PC-9 (cell line): ENCODE measurements at regions not wholly inside any gene's neighbourhood (a gene's known extent, or its start where the extent isn't known, plus 50 kb on each side); places are given as distances from the start of the nearest gene placed in this dataset.
"Not testable (repeated sequence)": the region's sequence is repeated elsewhere in the genome, so short reads cannot be mapped to it uniquely, and the experiment has no call there.

Experiments
- BruUV-seq: library from RNA; stranded (reverse); fragments of 400-500 nt; replicated peaks from 2 replicates; lab custom pipeline; 2021; lab: Mats Ljungman, UMichigan
- CTCF ChIA-PET: fragments of 300-600 bp; sonication (Branson Sonifier 250); formaldehyde crosslinking; loops from one replicate; lab custom pipeline; 2022; ENCODE audit warnings: antibody characterized with exemption; lab: Charles Lee
- POLR2A ChIA-PET: fragments of 300-600 bp; sonication (Branson Sonifier 250); formaldehyde crosslinking; loops from one replicate; lab custom pipeline; 2022; ENCODE audit warnings: antibody characterized with exemption; ENCODE audit not compliant: unreplicated experiment; lab: Charles Lee
- DNase-seq, 2 experiments: peaks; one replicate each; pipeline versions ENCODE4 v3.0.0 to v3.0.0-alpha.2; 2015 to 2022; ENCODE audit warnings: mixed read lengths in 1 of 2
- H2AFZ ChIP-seq: fragments of 200-600 bp; sonication (generic); 2 replicates; pipeline ENCODE4 v1.8.1; 2017; ENCODE audit warnings: antibody characterized with exemption
- H3F3A ChIP-seq: fragments of 200-600 bp; sonication (generic); 2 replicates; pipeline ENCODE4 v1.8.1; 2017; ENCODE audit warnings: antibody characterized with exemption, mild to moderate bottlenecking, low read depth; ENCODE audit not compliant: insufficient read depth
- H3K27ac ChIP-seq: fragments of 200-600 bp; sonication (generic); 2 replicates; pipeline ENCODE4 v1.6.1; 2016; ENCODE audit warnings: mixed run types
- H3K27me3 ChIP-seq: fragments of 200-600 bp; sonication (generic); 2 replicates; pipeline ENCODE4 v1.6.1; 2016; ENCODE audit warnings: low read depth, mixed run types; ENCODE audit not compliant: insufficient read depth
- H3K36me3 ChIP-seq: fragments of 200-600 bp; sonication (generic); 2 replicates; pipeline ENCODE4 v1.6.1; 2016; ENCODE audit warnings: low read depth, mixed run types
- H3K4me1 ChIP-seq: fragments of 200-600 bp; sonication (generic); replicated peaks from 2 replicates; pipeline ENCODE4 v1.6.1; 2016; ENCODE audit warnings: mixed run types; ENCODE audit not compliant: insufficient read depth
- H3K4me2 ChIP-seq: fragments of 200-600 bp; sonication (generic); 2 replicates; pipeline ENCODE4 v1.6.1; 2017; ENCODE audit warnings: mixed run types
- H3K4me3 ChIP-seq: fragments of 200-600 bp; sonication (generic); 2 replicates; pipeline ENCODE4 v1.6.1; 2016; ENCODE audit warnings: mixed run types
- H3K79me2 ChIP-seq: fragments of 200-600 bp; sonication (generic); 2 replicates; pipeline ENCODE4 v1.6.1; 2017; ENCODE audit warnings: low read depth, mixed run types
- H3K9me2 ChIP-seq: fragments of 200-600 bp; sonication (generic); 2 replicates; pipeline ENCODE4 v1.8.1; 2017; ENCODE audit warnings: mild to moderate bottlenecking; ENCODE audit not compliant: insufficient read depth
- H3K9me3 ChIP-seq: fragments of 200-600 bp; sonication (generic); 2 replicates; pipeline ENCODE4 v1.8.1; 2016; ENCODE audit warnings: low read depth; ENCODE audit not compliant: insufficient read depth
- H4K20me1 ChIP-seq: fragments of 200-600 bp; sonication (generic); 2 replicates; pipeline ENCODE4 v1.8.1; 2017; ENCODE audit not compliant: insufficient read depth
- CTCF ChIP-seq: fragments of 200-600 bp; sonication (generic); conservative IDR thresholded peaks from 2 replicates; pipeline ENCODE4 v1.6.1; 2017; ENCODE audit warnings: mixed run types, antibody characterized with exemption, mild to moderate bottlenecking, moderate library complexity
- EZH2 ChIP-seq: fragments of 200-600 bp; sonication (generic); IDR thresholded peaks from 2 replicates; pipeline ENCODE4 v1.8.0; 2017; ENCODE audit warnings: antibody characterized with exemption, low read depth
- intact Hi-C: fragments of 100-400 bp; cut with micrococcal nuclease; formaldehyde crosslinking; loops from one replicate; pipeline ENCODE4 v1.10.0; 2022; ENCODE audit not compliant: unreplicated experiment

DNA sequence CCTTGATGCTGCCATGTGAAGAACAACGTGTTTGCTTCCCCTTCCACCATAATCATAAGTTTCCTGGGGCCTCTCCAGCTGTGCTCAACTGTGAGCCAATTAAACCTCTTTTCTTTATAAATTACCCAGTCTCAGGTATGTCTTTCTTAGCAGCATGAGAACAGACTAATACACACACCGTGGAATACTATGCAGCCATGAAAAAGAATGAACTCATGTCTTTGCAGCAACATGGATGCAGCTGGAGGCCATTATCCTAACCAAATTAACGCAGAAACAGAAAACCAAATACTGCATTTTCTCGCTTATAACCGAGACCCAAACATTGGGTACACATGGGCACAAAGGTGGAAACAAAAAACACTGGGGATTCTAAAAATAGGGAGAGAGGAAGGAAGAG is 286.7 kb upstream of the MINDY3 start:
- no peaks in the 10 kb centered on the region for H3K36me3 ChIP-seq
- H4K20me1 ChIP-seq: no peaks in the 10 kb centered on the region
- H3K79me2 ChIP-seq: no peaks in the 10 kb centered on the region
- intact Hi-C loops: no loop called here
- H3F3A ChIP-seq: no peaks in the 10 kb centered on the region
- CTCF ChIA-PET: no interaction called here
- no peak overlapping the region for H3K27ac ChIP-seq
- H2AFZ ChIP-seq: no peak overlapping the region
- TF ChIP-seq CTCF (no peak), EZH2 (no peak)
- H3K9me2 ChIP-seq: no peaks in the 10 kb centered on the region
- H3K4me3 ChIP-seq: no peak overlapping the region
- H3K9me3 ChIP-seq: no peaks in the 10 kb centered on the region
- no peak for DNase-seq
- H3K4me2 ChIP-seq: no peak overlapping the region
- POLR2A ChIA-PET: no interaction called here
- no peaks in the 10 kb centered on the region for H3K4me1 ChIP-seq
- no TSS peak for BruUV-seq
- peaks cover 9% of the 10 kb centered on the region for H3K27me3 ChIP-seq

DNA sequence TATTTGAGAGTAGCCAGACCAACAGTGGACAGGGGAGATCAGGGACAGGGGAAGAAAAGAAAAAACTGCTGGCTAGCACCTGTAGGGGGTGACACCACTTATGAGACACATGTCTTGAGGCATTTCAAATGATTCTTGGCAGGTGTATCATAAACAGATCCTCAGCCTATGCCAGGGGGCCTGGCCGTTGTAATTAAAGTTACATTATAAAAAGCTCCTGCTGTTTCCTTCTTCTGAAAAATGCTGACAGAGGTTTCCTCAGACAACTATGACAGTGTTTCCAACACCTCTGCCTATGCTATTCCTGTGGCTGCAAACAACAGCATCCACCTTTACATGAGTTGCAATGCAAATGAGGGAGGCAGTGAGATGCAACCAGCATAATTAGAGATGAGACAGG is 281.0 kb upstream of the PTER start:
- no TSS peak for BruUV-seq
- H4K20me1 ChIP-seq: no peaks in the 10 kb centered on the region
- no peaks in the 10 kb centered on the region for H3K9me3 ChIP-seq
- no peaks in the 10 kb centered on the region for H3K79me2 ChIP-seq
- H2AFZ ChIP-seq: no peak overlapping the region
- H3F3A ChIP-seq: no peaks in the 10 kb centered on the region
- no peaks in the 10 kb centered on the region for H3K27me3 ChIP-seq
- intact Hi-C loops: no loop called here
- H3K9me2 ChIP-seq: no peaks in the 10 kb centered on the region
- H3K36me3 ChIP-seq: no peaks in the 10 kb centered on the region
- ChIA-PET CTCF (no interaction called here), POLR2A (no interaction called here)
- TF ChIP-seq EZH2 (no peak), CTCF (no peak)
- H3K4me1 ChIP-seq: no peaks in the 10 kb centered on the region
- no peak overlapping the region for H3K27ac ChIP-seq
- H3K4me2 ChIP-seq: no peak overlapping the region
- no peak overlapping the region for H3K4me3 ChIP-seq
- DNase-seq: no peak

DNA sequence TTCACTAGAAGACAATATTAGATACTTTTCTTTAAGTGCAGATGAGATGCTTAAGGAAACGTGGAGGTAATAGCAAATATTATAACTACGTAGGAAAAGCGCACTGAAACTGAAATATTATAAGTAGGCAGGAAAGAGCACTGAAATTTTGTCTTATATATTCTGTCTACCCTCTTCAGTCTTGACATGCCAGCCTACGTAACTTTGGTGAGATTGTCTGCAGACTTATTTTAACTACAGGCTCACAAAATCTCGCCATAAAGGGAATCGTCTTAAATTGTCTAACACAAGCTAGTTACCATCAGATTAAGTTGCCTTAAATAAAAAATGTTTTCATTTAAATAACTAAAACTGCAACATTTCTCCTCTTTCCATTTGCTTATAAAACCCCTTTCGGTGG is 280.1 kb upstream of the PTER start:
- H3K36me3 ChIP-seq: no peaks in the 10 kb centered on the region
- H4K20me1 ChIP-seq: no peaks in the 10 kb centered on the region
- no peak overlapping the region for H3K27ac ChIP-seq
- intact Hi-C loops: no loop called here
- no peaks in the 10 kb centered on the region for H3K79me2 ChIP-seq
- H3K9me3 ChIP-seq: no peaks in the 10 kb centered on the region
- H3K4me2 ChIP-seq: no peak overlapping the region
- no peak for DNase-seq
- no peak for TF ChIP-seq EZH2
- TF ChIP-seq CTCF: no peak
- H3K4me1 ChIP-seq: no peaks in the 10 kb centered on the region
- POLR2A ChIA-PET: no interaction called here
- no TSS peak for BruUV-seq
- CTCF ChIA-PET: no interaction called here
- no peaks in the 10 kb centered on the region for H3F3A ChIP-seq
- no peaks in the 10 kb centered on the region for H3K9me2 ChIP-seq
- no peaks in the 10 kb centered on the region for H3K27me3 ChIP-seq
- H3K4me3 ChIP-seq: no peak overlapping the region
- H2AFZ ChIP-seq: no peak overlapping the region

DNA sequence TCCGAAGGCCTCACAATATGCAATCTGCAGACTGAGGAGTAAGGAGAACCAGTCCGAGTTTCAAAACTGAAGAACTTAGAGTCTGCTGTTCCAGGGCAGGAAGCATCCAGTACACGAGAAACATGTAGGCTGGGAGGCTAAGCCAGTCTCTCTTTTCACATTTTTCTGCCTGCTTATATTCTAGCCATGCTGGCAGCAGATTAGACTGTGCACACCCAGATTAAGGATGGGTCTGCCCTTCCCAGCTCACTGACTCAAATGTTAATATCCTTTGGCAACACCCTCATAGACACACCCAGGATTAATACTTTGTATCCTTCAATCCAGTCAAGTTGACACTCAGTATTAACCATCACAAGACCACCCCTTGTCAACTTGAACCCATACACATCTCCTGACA is 271.7 kb upstream of the PTER start:
- H3K27ac ChIP-seq, H3K27me3 ChIP-seq, BruUV-seq, H3K4me1 ChIP-seq, H2AFZ ChIP-seq, H3K4me2 ChIP-seq, CTCF ChIA-PET, DNase-seq, H3K4me3 ChIP-seq, H3K9me2 ChIP-seq, H4K20me1 ChIP-seq, H3K9me3 ChIP-seq, H3K36me3 ChIP-seq, H3F3A ChIP-seq, POLR2A ChIA-PET, H3K79me2 ChIP-seq, intact Hi-C loops: not testable (repeated sequence)
